ENCODE measurements at regions not wholly inside any gene's neighbourhood (a gene's known extent, or its start where the extent isn't known, plus 50 kb on each side); places are given as distances from the start of the nearest gene placed in this dataset.
A peak's percentile ranks its signal among the peaks of the same experiment; 100 is the strongest.
"Not testable (repeated sequence)": the region's sequence is repeated elsewhere in the genome, so short reads cannot be mapped to it uniquely, and the experiment has no call there.

DNA sequence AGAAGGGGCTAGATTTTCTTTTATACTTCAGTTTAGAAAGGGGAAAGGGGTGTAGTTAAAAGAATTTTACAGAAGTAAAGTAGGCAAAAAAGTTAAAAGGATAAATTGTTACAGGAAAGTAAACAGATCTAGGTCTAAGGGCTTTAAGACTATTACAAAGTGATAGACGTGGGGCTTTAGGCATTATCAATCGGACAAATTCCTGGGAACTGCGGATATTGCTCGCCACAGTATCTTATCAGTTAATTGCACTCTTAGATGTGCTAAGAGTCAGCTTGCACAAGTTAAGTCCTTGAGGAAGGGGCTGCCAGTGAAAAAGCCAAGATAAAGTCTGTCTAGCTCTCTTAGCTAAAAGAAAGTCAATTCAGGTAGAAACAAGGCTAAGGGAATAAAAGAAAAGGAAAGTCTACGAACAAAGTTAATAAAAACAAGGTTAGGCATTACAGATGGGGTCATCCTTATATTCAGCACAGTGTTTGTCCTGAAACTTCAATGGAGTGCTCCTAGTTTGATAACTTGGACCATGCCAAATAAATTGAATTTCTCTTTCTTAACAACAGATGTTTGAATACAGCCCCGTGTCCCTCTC lies 125.4 kb downstream of the ART5 start:
- H3K27ac ChIP-seq: not testable (repeated sequence)

DNA sequence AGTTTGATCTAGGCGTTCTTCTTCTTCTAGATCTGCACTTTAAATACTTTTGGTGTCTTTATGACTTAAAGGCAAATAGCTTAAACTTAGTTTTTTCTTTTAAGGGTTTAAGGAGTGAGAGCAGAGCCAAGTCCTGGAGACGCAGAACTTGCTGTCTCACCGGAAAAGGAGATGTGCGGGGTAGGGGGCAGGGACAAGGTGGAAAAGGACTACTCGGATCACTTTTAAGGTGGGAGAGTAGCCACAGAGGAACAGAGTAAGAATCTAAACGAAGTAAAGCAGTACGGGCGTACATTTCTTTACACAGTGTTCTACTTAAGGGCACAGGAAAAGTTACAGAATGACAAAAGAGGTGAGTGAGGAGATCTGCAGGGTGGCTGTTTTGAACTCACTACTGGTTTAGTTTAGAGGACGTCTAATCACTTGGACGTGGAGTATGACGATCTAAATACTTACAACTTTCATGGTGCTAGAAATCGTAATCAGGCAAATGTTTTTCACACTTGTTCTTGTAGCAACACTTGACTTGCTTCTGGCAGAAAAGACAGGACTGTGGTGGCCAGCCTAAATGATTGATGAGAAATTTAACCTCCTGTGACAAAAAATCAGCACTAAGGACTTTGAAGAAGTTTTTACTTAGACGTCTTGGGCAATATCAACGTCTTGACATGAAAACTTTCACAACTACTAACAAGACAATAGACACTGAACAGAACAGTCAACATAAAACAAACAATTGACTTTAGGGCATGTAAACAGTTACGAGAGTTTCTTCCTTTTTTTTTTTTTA lies 127.0 kb downstream of the ART5 start:
- H3K27ac ChIP-seq, H3K4me3 ChIP-seq: not testable (repeated sequence)

More for the DNA sequence above, 125.4 kb downstream of the ART5 start:
- H3K4me3 ChIP-seq: not testable (repeated sequence)

DNA sequence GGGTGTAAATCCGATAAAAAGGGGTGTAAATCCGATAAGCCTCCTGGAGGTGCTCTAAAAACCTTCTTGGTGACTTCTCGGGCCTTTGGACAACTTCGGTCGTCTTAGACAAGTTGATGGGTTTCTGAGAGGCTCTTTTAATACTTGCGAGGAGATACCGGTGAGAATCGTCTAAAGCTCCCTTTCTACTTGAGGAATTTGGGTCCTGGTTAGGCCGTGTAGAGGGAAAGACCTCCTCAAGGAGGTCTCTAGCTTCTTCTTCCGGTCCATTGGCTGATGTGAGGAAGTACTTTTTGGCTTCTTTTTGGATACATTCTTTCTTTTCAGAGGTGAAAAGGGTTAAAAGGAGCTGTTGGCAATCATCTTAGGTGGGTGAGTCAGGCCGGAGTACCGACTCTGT lies 128.5 kb downstream of the ART5 start:
- H3K27ac ChIP-seq: peak overlapping the region in 2 of 21 experiments; percentile 50 to 74
- H3K4me3 ChIP-seq: not testable (repeated sequence)

GRCh38 chr11:3512751-3513150 lies 129.0 kb downstream of the ART5 start:
- H3K27ac ChIP-seq: peak overlapping the region in 6 of 21 experiments; percentile 29 to 74 (median 56)
- H3K4me3 ChIP-seq: not testable (repeated sequence)

DNA sequence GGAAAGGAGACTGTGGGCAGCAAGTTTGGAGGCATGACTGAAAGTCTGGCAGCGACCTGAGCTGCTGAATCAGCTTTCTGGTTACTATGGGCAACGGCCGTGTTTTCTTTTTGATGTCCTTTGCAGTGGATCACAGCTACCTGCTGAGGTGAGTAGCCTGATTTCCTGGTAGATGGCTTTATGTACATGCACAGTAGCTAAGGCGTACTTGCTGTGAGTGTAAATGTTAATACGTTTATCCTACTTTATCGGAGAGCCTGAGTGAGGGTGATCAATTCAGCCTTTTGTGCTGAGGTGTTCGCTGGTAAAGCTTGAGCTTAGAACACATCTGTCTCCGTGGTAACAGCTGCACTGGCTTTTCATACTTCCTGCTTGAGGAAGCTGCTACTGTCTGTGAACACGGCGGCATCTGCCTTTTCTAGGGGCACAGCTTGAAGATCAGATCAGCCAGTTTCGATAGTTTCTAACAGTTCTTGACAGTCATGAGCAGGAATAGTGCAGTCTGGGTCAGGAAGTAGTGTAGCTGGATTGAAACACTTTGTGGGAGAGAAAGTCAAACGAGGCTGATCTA lies 129.6 kb downstream of the ART5 start:
- H3K27ac ChIP-seq: peak overlapping the region in 5 of 21 experiments; percentile 36 to 74 (median 50)
- not testable (repeated sequence) for H3K4me3 ChIP-seq

GRCh38 chr11:3511416-3512132 lies 130.2 kb downstream of the ART5 start:
- H3K4me3 ChIP-seq: not testable (repeated sequence)
- H3K27ac ChIP-seq: peak overlapping the region in 1 of 21 experiments; percentile 44

GRCh38 chr11:3509563-3509962 lies 130.6 kb upstream of the ZNF195 start:
- not testable (repeated sequence) for H3K4me3 ChIP-seq, H3K27ac ChIP-seq

DNA sequence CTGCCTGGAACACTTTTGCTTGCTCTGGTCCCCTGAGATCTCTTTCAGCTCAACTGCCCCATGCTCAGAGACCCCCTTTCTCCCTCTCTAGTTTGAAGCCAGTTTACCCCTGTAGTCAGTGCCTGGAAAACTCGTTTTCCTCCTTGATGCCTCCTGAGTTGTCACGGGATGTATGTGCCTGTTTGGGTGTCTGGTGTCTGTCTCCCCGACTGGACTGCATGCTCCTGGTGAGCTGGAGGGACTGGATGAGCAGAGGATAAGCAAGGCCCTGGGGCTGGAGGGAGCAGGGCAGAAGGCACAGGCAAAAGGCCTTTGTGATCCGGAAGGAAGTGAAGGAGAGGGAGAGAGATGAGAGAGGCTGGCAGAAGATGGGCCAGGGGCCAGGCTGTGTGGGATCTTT lies 120.3 kb upstream of the ZNF195 start:
- not testable (repeated sequence) for H3K4me3 ChIP-seq, H3K27ac ChIP-seq

DNA sequence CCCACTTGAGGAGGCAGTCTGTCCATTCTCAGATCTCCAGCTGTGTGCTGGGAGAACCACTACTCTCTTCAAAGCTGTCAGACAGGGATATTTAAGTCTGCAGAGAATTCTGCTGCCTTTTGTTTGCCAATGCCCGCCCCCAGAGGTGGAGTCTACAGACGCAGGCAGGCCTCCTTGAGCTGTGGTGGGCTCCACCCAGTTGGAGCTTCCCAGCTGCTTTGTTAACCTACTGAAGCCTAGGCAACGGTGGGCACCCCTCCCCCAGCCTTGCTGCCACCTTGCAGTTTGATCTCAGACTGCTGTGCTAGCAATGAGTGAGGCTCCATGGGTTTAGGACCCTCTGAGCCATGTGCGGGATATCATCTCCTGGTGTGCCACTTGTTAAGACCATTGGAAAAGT lies 119.4 kb upstream of the ZNF195 start:
- not testable (repeated sequence) for H3K4me3 ChIP-seq, H3K27ac ChIP-seq

DNA sequence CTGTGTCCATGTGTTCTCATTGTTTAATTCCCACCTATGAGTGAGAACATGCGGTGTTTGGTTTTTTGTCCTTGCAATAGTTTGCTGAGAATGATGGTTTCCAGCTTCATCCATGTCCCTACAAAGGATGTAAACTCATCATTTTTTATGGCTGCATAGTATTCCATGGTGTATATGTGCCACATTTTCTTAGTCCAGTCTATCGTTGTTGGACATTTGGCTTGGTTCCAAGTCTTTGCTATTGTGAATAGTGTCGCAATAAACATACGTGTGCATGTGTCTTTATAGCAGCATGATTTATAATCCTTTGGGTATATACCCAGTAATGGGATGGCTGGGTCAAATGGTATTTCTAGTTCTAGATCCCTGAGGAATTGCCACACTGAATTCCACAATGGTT lies 114.2 kb upstream of the ZNF195 start:
- H3K4me3 ChIP-seq, H3K27ac ChIP-seq: not testable (repeated sequence)

GRCh38 chr11:3488003-3488402 lies 109.1 kb upstream of the ZNF195 start:
- H3K4me3 ChIP-seq: not testable (repeated sequence)

DNA sequence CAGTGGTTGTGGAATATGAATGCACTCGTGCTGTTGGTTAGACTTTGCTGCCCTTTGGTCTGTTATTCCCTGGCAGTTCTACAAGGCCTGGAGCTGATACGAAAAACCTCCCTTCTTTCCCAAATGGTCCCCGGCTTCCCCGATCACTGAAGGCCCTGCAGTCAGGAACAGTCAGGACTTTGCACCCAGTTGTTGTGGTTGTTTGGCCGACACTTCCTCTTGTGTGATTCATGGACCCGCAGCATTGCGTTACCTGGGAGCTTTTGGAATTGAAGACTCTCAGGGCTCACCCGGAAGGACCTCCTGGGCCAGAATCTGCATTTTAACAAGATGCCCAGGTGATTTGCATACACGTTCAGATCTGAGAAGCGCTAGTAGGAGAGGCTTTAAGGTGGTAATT lies 106.8 kb upstream of the ZNF195 start:
- H3K27ac ChIP-seq, H3K4me3 ChIP-seq: not testable (repeated sequence)

More at GRCh38 chr11:3488003-3488402, 109.1 kb upstream of the ZNF195 start:
- H3K27ac ChIP-seq: not testable (repeated sequence)

- peak overlapping the region in 2 of 7 experiments; percentile 11 to 34 for H3K4me3 ChIP-seq
- peak overlapping the region in 7 of 21 experiments; percentile 55 to 79 (median 64) for H3K27ac ChIP-seq
These were observed 98.3 kb upstream of the ZNF195 start for GRCh38 chr11:3476937-3477885.

GRCh38 chr11:3476084-3476936 lies 97.4 kb upstream of the ZNF195 start:
- H3K4me3 ChIP-seq: peak overlapping the region in 2 of 7 experiments; percentile 11 to 34
- peak overlapping the region in 11 of 21 experiments; percentile 16 to 79 (median 63) for H3K27ac ChIP-seq

GRCh38 chr11:3468963-3469362 lies 90.0 kb upstream of the ZNF195 start:
- H3K27ac ChIP-seq, H3K4me3 ChIP-seq: not testable (repeated sequence)

- not testable (repeated sequence) for H3K27ac ChIP-seq, H3K4me3 ChIP-seq
These were observed 88.7 kb upstream of the ZNF195 start for GRCh38 chr11:3467599-3467998.

DNA sequence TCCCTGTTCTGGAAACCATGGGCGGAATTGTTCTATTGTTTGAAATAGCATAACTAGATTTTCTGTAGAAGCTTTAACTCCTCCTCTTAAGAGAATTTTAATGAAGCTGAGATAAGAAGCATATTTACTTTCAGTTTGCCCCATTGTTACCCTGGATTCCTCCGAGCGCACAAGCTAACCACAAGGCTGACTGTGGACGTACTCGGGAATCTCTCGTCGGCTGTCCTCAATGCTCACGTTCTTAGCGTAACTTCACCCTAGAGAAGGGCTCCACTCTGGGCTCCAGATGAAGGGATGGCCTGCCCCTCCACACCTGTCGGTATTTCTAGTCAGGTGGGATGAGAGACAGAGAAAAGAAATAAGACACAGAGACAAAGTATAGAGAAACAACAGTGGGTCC lies 76.7 kb upstream of the ZNF195 start:
- H3K27ac ChIP-seq, H3K4me3 ChIP-seq: not testable (repeated sequence)

GRCh38 chr11:3454844-3455243 lies 75.9 kb upstream of the ZNF195 start:
- peak overlapping the region in 1 of 7 experiments; percentile 14 for H3K4me3 ChIP-seq
- H3K27ac ChIP-seq: not testable (repeated sequence)
